Chondrocyte (in vitro differentiated cells): ENCODE measurements at regions not wholly inside any gene's neighbourhood (a gene's known extent, or its start where the extent isn't known, plus 50 kb on each side); places are given as distances from the start of the nearest gene placed in this dataset.
"Not testable (repeated sequence)": the region's sequence is repeated elsewhere in the genome, so short reads cannot be mapped to it uniquely, and the experiment has no call there.

Experiments used
- DNase-seq: peaks from one replicate; pipeline ENCODE4 v3.0.0; 2021; ENCODE audit warnings: mixed read lengths, low spot score
- H3K27ac Mint-ChIP-seq: one replicate; pipeline ENCODE4 v1.8.0; 2021; ENCODE audit warnings: mild to moderate bottlenecking, moderate library complexity, mixed read lengths; ENCODE audit not compliant: unreplicated experiment
- H3K27me3 Mint-ChIP-seq: 2 replicates; pipeline ENCODE4 v1.8.0; 2021; ENCODE audit warnings: low read depth, mixed read lengths
- H3K36me3 Mint-ChIP-seq: 2 replicates; pipeline ENCODE4 v1.8.0; 2021; ENCODE audit warnings: low read depth, mixed read lengths
- H3K4me1 Mint-ChIP-seq: 2 replicates; pipeline ENCODE4 v1.8.0; 2021; ENCODE audit warnings: low read depth, mild to moderate bottlenecking, mixed read lengths
- H3K4me3 Mint-ChIP-seq: one replicate; pipeline ENCODE4 v1.8.0; 2021; ENCODE audit warnings: mild to moderate bottlenecking, moderate library complexity, mixed read lengths; ENCODE audit not compliant: unreplicated experiment
- H3K9me3 Mint-ChIP-seq: 2 replicates; pipeline ENCODE4 v1.8.0; 2021; ENCODE audit warnings: low read depth, mixed read lengths
- CTCF ChIP-seq: fragments of 200-600 bp; sonication (generic); IDR thresholded peaks from 2 replicates; pipeline ENCODE4 v1.5.0; 2021; ENCODE audit warnings: antibody characterized with exemption, mild to moderate bottlenecking, moderate library complexity

GRCh38 chrX:42375086-42375485 lies 402.9 kb downstream of the PPP1R2C start:
- H3K36me3 Mint-ChIP-seq, result no peaks in the 10 kb centered on the region
- no peak for DNase-seq
- H3K27ac Mint-ChIP-seq, result no peak overlapping the region
- no peak for TF ChIP-seq CTCF
- H3K27me3 Mint-ChIP-seq, result peaks cover 8% of the 10 kb centered on the region
- no peaks in the 10 kb centered on the region for H3K4me1 Mint-ChIP-seq
- no peak overlapping the region for H3K4me3 Mint-ChIP-seq
- no peaks in the 10 kb centered on the region for H3K9me3 Mint-ChIP-seq

GRCh38 chrX:42366181-42366580 lies 411.8 kb downstream of the PPP1R2C start:
- Mint-ChIP-seq H3K36me3 (no peaks in the 10 kb centered on the region), H3K9me3 (peaks cover 8% of the 10 kb centered on the region), H3K4me1 (no peaks in the 10 kb centered on the region), H3K4me3 (no peak overlapping the region), H3K27ac (no peak overlapping the region), H3K27me3 (peaks cover 5% of the 10 kb centered on the region)
- TF ChIP-seq CTCF, result no peak
- no peak for DNase-seq

GRCh38 chrX:42362219-42362618 lies 415.7 kb downstream of the PPP1R2C start:
- H3K9me3 Mint-ChIP-seq, result peaks cover 10% of the 10 kb centered on the region
- H3K4me1 Mint-ChIP-seq, result no peaks in the 10 kb centered on the region
- no peaks in the 10 kb centered on the region for H3K36me3 Mint-ChIP-seq
- DNase-seq, result no peak
- no peak overlapping the region for H3K4me3 Mint-ChIP-seq
- H3K27me3 Mint-ChIP-seq, result no peaks in the 10 kb centered on the region
- no peak overlapping the region for H3K27ac Mint-ChIP-seq
- no peak for TF ChIP-seq CTCF

- not testable (repeated sequence) for H3K36me3 Mint-ChIP-seq, H3K4me3 Mint-ChIP-seq, H3K27me3 Mint-ChIP-seq, DNase-seq, H3K4me1 Mint-ChIP-seq, H3K27ac Mint-ChIP-seq
- peaks cover 24% of the 10 kb centered on the region for H3K9me3 Mint-ChIP-seq
These were observed 419.6 kb upstream of the CASK start for GRCh38 chrX:42342981-42343380.
